HPDE6-E6E7 (cell line): ENCODE measurements at regions not wholly inside any gene's neighbourhood (a gene's known extent, or its start where the extent isn't known, plus 50 kb on each side); places are given as distances from the start of the nearest gene placed in this dataset.

Source experiments
- DNase-seq: peaks from one replicate; pipeline ENCODE4 v3.0.0; 2011; ENCODE audit warnings: missing footprints; ENCODE audit errors: extremely low spot score

- no peak for DNase-seq
These were observed 120.2 kb upstream of the XYLT1 start for GRCh38 chr16:17590711-17591654.

DNA sequence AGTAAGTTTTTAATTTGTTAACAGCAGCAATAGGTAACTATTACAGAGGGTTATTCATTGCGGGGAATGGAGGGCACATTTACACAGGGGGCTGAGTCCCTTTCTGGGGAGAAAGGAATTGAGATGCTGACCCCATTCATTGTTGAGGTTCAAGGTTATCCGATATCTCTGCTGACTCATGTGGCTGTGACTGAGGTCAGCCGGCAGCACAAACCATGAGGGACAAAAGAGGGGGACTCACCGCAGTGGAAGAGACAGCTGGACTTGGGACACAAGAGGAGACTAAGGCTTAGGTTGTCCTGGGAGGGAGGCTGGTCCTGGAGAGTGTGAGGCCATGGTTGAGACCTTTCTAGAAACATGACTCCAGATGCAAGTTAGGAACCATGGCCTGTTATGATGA, 119.1 kb upstream of the XYLT1 start:
- no peak for DNase-seq

GRCh38 chr16:17585449-17586074, 114.8 kb upstream of the XYLT1 start:
- DNase-seq, result no peak

DNA sequence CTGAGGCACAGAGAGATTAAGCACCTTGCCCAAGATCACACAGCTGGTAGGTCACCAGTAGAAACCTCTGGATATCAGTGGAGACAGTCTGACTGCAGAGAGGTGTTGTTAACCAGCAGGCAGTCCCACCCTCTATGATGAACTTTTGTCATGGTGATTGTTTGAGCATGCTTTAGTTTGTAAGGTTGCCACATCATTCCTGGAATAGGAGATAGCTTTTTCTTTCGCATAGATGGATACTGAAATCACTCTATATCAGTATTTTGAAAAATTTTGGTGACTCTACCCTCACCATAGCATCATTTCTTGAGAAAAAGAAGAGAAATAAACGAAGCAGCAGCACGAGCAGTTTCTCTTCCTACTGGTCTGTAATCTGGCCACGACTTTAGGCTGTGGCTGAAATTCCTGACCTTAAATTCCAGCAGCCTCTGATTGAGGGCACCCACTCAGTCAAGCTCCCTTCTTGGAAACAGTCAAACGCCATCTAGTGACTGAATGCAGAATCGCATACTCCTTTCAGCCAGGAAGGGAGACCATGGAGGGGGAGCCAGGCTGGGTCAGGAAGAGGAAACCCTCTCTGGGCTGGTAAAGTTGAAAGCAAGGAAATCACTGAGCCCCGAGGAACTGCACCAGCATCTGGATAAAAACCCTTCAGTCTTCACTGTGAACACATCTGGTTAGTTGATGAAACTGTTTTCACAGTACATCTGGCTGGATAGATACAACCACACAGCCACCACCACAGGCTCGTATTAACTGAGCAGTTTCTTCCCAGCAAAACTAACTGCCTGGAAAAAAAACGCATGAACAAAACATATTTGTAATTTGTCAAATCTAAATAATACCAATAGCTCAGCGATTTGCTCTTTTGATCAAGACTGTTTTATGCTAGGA, 108.5 kb upstream of the XYLT1 start:
- peak; percentile 32 for DNase-seq

GRCh38 chr16:17574256-17574655, 103.5 kb upstream of the XYLT1 start:
- no peak for DNase-seq

GRCh38 chr16:17572145-17572544, 101.4 kb upstream of the XYLT1 start:
- no peak for DNase-seq

DNA sequence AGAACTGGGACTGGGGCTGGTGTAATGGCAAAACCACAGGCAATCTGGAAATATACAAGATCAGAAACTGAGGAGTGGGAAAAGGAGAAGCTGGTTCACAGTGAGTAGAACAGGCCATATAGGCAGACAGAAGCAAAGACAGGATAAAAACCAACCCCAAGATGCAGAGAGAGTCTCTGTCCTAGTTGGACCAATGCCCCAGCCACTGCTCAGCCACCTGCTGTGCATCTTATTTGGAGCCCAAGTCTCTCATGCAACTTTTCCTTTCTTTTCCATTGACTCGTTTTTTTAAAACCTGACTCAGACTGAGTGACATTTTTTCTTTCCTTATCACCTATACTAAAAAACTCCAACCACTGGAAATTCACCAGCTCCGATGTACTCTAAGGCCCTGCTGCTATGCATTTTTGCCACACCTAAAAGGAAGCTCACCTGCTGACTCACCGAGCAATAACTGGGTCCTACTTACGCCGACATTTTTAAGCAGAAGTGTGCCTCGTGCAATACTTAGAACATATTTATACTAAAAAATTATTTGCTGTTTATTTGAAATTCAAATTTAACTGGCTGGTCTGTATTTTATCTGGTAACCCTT, 100.8 kb upstream of the XYLT1 start:
- DNase-seq, result no peak

DNA sequence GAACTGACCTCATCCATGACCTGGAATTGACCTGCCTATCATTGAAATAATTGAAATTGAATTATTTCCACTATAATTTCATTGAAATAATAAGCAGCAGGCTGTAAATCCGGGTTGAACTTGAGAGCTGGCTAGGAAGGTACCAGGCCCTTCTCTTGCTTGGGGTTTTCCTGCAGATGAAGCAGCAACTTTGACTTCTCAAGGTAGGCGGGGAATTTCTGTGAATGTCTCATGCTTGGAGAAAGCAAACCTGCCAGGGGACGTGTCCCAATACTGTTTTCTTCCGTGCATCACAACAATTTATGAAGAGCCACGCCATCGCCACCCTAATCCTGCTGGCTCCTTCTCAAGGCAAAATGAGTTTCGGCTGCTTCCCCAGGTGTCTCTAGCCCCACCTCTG, 97.5 kb upstream of the XYLT1 start:
- DNase-seq, result no peak

- no peak for DNase-seq
These were observed 96.7 kb upstream of the XYLT1 start for GRCh38 chr16:17567455-17567854.

GRCh38 chr16:17566656-17567450, 96.1 kb upstream of the XYLT1 start:
- no peak for DNase-seq

DNA sequence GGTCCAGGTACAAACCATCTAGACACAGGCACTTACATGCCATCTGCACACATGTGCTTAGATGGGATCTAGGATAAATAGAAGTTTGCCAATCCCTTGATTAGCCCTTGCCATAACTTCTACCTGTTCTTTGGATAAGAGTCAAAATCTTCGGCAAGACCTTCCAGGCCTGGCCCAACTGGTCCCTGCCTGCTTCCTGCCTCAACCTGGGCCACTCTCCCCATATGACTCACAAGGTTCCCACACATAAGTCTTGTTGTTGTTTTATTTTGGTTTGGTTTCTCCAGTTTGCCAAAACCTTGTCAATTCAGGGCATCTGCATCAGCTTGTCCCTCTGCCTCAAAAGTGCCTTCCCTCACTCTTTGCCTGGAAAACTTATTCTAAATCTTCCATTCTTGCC, 95.3 kb upstream of the XYLT1 start:
- DNase-seq, result no peak

DNA sequence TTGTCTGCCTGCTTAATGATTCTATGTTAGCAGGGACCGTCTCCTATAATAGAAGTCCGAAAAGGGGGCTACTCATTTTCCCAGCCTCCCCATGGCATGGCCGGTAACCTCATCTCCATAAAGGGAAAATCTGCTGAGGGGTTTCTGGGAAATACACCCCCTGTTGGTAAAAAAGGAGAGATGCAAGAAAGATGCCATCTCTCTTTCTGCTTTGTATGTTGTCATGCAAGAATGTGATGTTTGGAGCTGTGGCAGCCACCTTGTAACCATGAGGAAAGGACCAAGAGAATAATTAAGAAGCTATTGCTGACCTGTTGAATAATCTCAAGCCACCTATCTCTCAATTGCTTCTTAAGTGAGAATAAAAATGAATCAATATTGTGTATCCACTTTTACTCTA, 94.8 kb upstream of the XYLT1 start:
- DNase-seq, result no peak

- DNase-seq, result no peak
These were observed 94.1 kb upstream of the XYLT1 start for GRCh38 chr16:17564856-17565255.

DNA sequence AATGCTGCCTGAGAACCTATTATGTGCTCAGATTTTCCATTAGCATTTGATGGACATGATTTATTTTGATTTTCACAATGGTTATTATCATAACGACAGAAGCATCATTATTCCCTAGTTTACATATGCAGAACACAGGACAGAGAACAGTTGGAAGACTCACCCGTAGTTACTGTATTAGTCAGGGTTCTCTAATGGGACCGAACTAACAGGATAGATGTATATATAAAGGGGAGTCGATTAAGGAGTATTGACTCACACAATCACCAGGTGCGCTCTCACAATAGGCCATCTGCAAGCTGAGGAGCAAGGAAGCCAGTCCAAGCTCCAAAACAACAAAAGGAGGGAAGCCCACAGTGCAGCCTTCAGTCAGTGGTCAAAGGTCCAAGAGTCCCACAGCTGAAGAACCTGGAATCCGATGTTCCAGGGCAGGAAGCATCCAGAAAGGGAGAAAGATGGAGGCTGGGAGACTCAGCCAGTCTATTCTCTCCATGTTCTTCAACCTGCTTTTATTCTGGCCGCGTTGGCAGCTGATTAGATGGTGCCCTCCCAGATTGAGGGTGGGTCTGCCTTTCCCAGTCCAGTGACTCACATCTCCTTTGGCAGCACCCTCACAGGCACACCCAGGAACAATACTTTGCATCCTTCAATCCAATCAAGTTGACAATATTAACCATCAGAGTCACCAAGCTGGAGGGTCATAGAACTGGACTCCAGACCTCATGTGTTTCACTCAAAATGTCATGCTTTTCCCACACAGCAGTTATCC, 92.7 kb upstream of the XYLT1 start:
- no peak for DNase-seq

DNA sequence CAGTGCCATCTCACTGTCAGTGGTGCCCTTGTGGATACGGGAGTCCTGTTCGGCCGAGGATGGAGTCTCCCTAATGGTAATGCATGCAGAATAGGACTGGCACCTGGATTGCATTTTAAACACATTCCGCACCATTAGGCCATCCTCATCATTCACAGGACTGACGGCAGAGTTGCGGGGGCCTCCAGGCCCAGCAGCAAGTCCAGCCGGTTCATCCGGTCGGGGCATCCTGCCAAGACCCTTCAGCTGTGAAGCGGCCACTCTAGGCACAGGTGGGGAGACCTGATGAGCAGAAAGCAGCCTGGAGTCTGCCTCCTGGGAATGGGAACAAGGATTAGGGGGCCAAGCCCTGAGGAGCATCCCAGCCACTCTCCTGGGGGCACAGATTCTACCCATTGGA, 90.3 kb upstream of the XYLT1 start:
- DNase-seq, result no peak

DNA sequence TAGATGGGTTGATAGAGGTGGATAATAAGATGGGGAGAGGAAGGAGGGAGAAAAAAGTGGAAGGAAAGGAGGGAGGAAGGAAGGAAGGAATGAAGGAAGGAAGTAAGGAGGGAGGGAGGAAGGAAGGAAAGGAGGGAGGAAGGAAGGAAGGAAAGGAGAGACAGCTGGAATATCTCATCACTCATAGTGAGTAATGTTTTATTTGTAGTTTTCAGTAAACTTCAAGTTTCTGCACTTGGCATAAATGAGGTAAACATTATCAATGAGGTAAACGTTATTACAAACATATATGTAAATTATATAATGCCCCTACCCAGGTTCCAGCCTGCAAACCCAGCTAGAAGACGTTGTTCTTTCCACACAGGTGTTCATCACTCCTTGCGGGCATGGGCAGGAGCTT, 89.8 kb upstream of the XYLT1 start:
- no peak for DNase-seq

GRCh38 chr16:17559394-17559793, 88.6 kb upstream of the XYLT1 start:
- no peak for DNase-seq

GRCh38 chr16:17557949-17558348, 87.2 kb upstream of the XYLT1 start:
- DNase-seq, result no peak

DNA sequence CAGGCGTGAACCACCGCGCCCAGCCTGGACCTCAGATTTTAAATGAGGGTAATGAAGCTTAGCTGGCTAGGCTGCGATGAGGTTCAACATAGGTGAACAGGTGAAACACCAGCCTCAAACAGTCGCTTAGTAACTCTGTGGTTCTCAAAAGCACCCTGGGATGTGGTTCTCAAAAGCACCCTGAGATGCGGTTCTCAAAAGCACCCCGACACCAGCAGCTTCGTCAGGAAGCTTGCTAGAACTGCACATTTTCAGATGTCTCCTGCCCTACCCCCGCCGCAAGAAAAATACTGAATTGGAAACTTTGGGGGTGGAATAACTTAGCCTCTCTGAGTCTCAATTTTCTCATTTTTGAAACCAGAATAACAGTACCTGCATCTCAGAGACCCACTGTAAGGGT, 86.7 kb upstream of the XYLT1 start:
- no peak for DNase-seq
